ENCODE measurements at regions not wholly inside any gene's neighbourhood (a gene's known extent, or its start where the extent isn't known, plus 50 kb on each side); places are given as distances from the start of the nearest gene placed in this dataset.

DNA sequence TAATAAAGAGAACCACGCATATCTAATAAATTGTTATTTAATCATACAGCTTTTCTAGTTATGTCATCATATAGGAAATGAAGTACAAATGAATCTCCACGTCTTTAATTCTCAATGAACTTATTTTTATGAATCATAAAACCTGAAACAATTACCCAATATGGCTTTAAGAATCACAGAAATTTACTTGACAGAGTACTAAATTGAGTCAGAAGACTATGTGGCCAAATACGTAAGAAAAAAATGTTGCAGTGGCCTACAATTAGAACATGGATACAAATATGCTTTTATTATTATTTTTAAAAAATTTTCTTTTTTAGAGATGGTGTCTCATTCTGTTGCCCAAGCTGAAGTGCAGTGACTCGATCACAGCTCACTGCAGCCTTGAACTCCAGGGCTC lies 584.7 kb upstream of the SLC35B3 start:
- TF ChIP-seq, protein P1, sequence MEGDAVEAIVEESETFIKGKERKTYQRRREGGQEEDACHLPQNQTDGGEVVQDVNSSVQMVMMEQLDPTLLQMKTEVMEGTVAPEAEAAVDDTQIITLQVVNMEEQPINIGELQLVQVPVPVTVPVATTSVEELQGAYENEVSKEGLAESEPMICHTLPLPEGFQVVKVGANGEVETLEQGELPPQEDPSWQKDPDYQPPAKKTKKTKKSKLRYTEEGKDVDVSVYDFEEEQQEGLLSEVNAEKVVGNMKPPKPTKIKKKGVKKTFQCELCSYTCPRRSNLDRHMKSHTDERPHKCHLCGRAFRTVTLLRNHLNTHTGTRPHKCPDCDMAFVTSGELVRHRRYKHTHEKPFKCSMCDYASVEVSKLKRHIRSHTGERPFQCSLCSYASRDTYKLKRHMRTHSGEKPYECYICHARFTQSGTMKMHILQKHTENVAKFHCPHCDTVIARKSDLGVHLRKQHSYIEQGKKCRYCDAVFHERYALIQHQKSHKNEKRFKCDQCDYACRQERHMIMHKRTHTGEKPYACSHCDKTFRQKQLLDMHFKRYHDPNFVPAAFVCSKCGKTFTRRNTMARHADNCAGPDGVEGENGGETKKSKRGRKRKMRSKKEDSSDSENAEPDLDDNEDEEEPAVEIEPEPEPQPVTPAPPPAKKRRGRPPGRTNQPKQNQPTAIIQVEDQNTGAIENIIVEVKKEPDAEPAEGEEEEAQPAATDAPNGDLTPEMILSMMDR (IDR thresholded peaks at IDR 0.05; ENCODE audit: insufficient read depth, low read depth, low read length) = no peak
- TF ChIP-seq EZH2 (IDR thresholded peaks at IDR 0.05; ENCODE audit: insufficient read depth, low read length) = no peak
